ENCODE measurements at regions not wholly inside any gene's neighbourhood (a gene's known extent, or its start where the extent isn't known, plus 50 kb on each side); places are given as distances from the start of the nearest gene placed in this dataset.
"Not testable (repeated sequence)": the region's sequence is repeated elsewhere in the genome, so short reads cannot be mapped to it uniquely, and the experiment has no call there.

DNA sequence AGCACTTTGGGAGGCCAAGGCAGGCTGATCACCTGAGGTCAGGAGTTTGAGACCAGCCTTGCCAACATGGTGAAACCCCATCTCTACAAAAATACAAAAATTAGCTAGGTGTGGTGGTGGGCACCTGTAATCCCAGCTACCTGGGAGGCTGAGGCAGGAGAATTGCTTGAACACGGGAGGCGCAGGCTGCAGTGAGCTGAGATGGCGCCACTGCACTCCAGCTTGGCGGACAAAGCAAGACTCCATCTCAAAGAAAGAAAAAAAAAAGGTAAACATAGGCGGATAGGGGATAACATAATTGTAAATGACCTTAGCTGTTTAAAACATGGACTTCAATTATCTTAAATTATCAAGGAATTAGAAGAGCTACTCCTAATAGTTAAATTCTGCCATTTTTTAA, 189.3 kb upstream of the ZNF184 start:
- H3F3A ChIP-seq (replicated peaks; ENCODE audit: low read depth); ATAC-seq; H3K4me3 Mint-ChIP-seq; H3K27ac Mint-ChIP-seq; H3K4me3 ChIP-seq; DNase-seq (ENCODE audit: low spot score); H2AFZ ChIP-seq; H3K4me1 ChIP-seq (ENCODE audit: insufficient read depth); H4K20me1 ChIP-seq (replicated peaks; ENCODE audit: insufficient read depth); H3K9me3 Mint-ChIP-seq; H3K9me2 ChIP-seq (ENCODE audit: insufficient read depth); H3K27ac ChIP-seq (ENCODE audit: low read depth); H3K79me2 ChIP-seq (replicated peaks; ENCODE audit: insufficient read depth); H3K36me3 Mint-ChIP-seq (ENCODE audit: low read depth); H3K4me1 Mint-ChIP-seq; H3K4me2 ChIP-seq; H3K36me3 ChIP-seq (ENCODE audit: insufficient read depth): not testable (repeated sequence)
- peaks cover 16% of the 10 kb centered on the region for H3K27me3 Mint-ChIP-seq (ENCODE audit: insufficient read depth, low read depth, poor library complexity)
- H3K27me3 ChIP-seq (ENCODE audit: insufficient read depth), result peaks cover 16% of the 10 kb centered on the region

GRCh38 chr6:27653143-27653825, 180.4 kb upstream of the ZNF184 start:
- H3K27me3 ChIP-seq (ENCODE audit: insufficient read depth); H3F3A ChIP-seq (replicated peaks; ENCODE audit: low read depth); H3K4me2 ChIP-seq; H3K4me3 Mint-ChIP-seq; H4K20me1 ChIP-seq (replicated peaks; ENCODE audit: insufficient read depth); H3K4me1 Mint-ChIP-seq; H3K36me3 Mint-ChIP-seq (ENCODE audit: low read depth); H3K27ac ChIP-seq (ENCODE audit: low read depth); ATAC-seq; H3K9me2 ChIP-seq (ENCODE audit: insufficient read depth); H3K79me2 ChIP-seq (replicated peaks; ENCODE audit: insufficient read depth); DNase-seq (ENCODE audit: low spot score); H3K4me3 ChIP-seq; H3K27ac Mint-ChIP-seq; H3K4me1 ChIP-seq (ENCODE audit: insufficient read depth); H3K36me3 ChIP-seq (ENCODE audit: insufficient read depth); H2AFZ ChIP-seq: not testable (repeated sequence)
- Mint-ChIP-seq H3K27me3 (ENCODE audit: insufficient read depth, low read depth, poor library complexity) (peaks cover 18% of the 10 kb centered on the region), H3K9me3 (peaks cover 20% of the 10 kb centered on the region)

- H3K9me2 ChIP-seq (ENCODE audit: insufficient read depth), result no peaks in the 10 kb centered on the region
- no peaks in the 10 kb centered on the region for H3K27me3 ChIP-seq (ENCODE audit: insufficient read depth)
- Mint-ChIP-seq H3K4me3 (peak overlapping the region; percentile 93), H3K4me1 (peaks cover 2% of the 10 kb centered on the region; the same call in 1 of the 3 replicates), H3K27ac (peak overlapping the region; percentile 83), H3K9me3 (peaks cover 20% of the 10 kb centered on the region), H3K36me3 (ENCODE audit: low read depth) (peaks cover 6% of the 10 kb centered on the region; the same call in 1 of the 3 replicates), H3K27me3 (ENCODE audit: insufficient read depth, low read depth, poor library complexity) (peaks cover 15% of the 10 kb centered on the region)
- no peak overlapping the region for H3K27ac ChIP-seq (ENCODE audit: low read depth)
- peak overlapping the region; percentile 78 for H3K4me3 ChIP-seq
- no peaks in the 10 kb centered on the region for H3K36me3 ChIP-seq (ENCODE audit: insufficient read depth)
- TF ChIP-seq, protein P1, sequence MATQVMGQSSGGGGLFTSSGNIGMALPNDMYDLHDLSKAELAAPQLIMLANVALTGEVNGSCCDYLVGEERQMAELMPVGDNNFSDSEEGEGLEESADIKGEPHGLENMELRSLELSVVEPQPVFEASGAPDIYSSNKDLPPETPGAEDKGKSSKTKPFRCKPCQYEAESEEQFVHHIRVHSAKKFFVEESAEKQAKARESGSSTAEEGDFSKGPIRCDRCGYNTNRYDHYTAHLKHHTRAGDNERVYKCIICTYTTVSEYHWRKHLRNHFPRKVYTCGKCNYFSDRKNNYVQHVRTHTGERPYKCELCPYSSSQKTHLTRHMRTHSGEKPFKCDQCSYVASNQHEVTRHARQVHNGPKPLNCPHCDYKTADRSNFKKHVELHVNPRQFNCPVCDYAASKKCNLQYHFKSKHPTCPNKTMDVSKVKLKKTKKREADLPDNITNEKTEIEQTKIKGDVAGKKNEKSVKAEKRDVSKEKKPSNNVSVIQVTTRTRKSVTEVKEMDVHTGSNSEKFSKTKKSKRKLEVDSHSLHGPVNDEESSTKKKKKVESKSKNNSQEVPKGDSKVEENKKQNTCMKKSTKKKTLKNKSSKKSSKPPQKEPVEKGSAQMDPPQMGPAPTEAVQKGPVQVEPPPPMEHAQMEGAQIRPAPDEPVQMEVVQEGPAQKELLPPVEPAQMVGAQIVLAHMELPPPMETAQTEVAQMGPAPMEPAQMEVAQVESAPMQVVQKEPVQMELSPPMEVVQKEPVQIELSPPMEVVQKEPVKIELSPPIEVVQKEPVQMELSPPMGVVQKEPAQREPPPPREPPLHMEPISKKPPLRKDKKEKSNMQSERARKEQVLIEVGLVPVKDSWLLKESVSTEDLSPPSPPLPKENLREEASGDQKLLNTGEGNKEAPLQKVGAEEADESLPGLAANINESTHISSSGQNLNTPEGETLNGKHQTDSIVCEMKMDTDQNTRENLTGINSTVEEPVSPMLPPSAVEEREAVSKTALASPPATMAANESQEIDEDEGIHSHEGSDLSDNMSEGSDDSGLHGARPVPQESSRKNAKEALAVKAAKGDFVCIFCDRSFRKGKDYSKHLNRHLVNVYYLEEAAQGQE (IDR thresholded peaks at IDR 0.05; ENCODE audit: unreplicated experiment), result no peak
- TF ChIP-seq EZH2phosphoT487 (IDR thresholded peaks at IDR 0.05; ENCODE audit: unreplicated experiment) (no peak), CREB1 (CRISPR knock-in tag; IDR thresholded peaks at IDR 0.05; ENCODE audit: low read depth) (0 out of 2 replicates have a peak, but pooled peaks have one; percentile 6), ZNF331 (CRISPR knock-in tag; IDR thresholded peaks at IDR 0.05; ENCODE audit: low read depth) (no peak)
- TF ChIP-seq, protein P2, sequence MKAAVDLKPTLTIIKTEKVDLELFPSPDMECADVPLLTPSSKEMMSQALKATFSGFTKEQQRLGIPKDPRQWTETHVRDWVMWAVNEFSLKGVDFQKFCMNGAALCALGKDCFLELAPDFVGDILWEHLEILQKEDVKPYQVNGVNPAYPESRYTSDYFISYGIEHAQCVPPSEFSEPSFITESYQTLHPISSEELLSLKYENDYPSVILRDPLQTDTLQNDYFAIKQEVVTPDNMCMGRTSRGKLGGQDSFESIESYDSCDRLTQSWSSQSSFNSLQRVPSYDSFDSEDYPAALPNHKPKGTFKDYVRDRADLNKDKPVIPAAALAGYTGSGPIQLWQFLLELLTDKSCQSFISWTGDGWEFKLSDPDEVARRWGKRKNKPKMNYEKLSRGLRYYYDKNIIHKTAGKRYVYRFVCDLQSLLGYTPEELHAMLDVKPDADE (IDR thresholded peaks at IDR 0.05), result no peak
- no peaks in the 10 kb centered on the region for H3F3A ChIP-seq (replicated peaks; ENCODE audit: low read depth)
- peak overlapping the region; percentile 88 for H3K4me2 ChIP-seq
- peak; percentile 71 for ATAC-seq
- H3K79me2 ChIP-seq (replicated peaks; ENCODE audit: insufficient read depth), result no peaks in the 10 kb centered on the region
- DNase-seq (ENCODE audit: low spot score), result peak; percentile 74
- no peaks in the 10 kb centered on the region for H4K20me1 ChIP-seq (replicated peaks; ENCODE audit: insufficient read depth)
- 0 out of 2 replicates have a peak, but pooled peaks cover 2% of the 10 kb centered on the region for H3K4me1 ChIP-seq (ENCODE audit: insufficient read depth)
- peak overlapping the region; percentile 70 for H2AFZ ChIP-seq
Observed at GRCh38 chr6:27651371-27651732, 178.4 kb upstream of the ZNF184 start.
